ENCODE measurements at regions not wholly inside any gene's neighbourhood (a gene's known extent, or its start where the extent isn't known, plus 50 kb on each side); places are given as distances from the start of the nearest gene placed in this dataset.

DNA sequence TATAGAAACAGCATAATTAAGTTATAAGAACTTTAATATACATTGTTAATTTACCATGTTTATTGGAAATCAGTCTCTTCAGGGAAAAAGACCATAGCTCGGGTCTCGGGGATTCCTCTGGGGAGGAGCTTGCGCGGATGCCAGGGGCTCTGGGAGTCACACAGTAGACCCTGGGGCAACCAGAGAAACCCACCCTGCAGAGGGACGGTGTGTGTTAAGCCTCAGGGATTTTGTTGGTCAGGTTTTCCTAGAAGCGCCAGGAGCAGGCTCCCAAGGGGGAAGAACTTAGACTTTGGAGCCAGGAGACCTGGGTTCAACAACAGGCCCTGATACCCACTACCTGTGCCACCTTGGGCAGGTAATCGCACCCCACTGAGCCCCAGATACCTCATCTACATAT lies 297.9 kb downstream of the MED10 start:
- TF ChIP-seq, protein P1, sequence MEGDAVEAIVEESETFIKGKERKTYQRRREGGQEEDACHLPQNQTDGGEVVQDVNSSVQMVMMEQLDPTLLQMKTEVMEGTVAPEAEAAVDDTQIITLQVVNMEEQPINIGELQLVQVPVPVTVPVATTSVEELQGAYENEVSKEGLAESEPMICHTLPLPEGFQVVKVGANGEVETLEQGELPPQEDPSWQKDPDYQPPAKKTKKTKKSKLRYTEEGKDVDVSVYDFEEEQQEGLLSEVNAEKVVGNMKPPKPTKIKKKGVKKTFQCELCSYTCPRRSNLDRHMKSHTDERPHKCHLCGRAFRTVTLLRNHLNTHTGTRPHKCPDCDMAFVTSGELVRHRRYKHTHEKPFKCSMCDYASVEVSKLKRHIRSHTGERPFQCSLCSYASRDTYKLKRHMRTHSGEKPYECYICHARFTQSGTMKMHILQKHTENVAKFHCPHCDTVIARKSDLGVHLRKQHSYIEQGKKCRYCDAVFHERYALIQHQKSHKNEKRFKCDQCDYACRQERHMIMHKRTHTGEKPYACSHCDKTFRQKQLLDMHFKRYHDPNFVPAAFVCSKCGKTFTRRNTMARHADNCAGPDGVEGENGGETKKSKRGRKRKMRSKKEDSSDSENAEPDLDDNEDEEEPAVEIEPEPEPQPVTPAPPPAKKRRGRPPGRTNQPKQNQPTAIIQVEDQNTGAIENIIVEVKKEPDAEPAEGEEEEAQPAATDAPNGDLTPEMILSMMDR (conservative IDR thresholded peaks at IDR 0.05 in 1 of 2, IDR thresholded peaks at IDR 0.05 in 1 of 2; ENCODE audit: low read depth in 1 of 2, low read length in 2 of 2) = no peak
- no peak for TF ChIP-seq EZH2 (IDR thresholded peaks at IDR 0.05; ENCODE audit: low read length, missing control alignments)

Measured in fibroblast of lung (primary cell).